Ovary (tissue), 3 donors: ENCODE measurements at regions not wholly inside any gene's neighbourhood (a gene's known extent, or its start where the extent isn't known, plus 50 kb on each side); places are given as distances from the start of the nearest gene placed in this dataset.

Experiments
- CTCF ChIP-seq, 3 donors: fragments of 450-650 bp in 2 of 3; fragments of 200-600 bp in 1 of 3; IDR thresholded peaks; one replicate each; pipeline versions ENCODE4 v1.5.1 to v1.8.0; 2016 to 2022; ENCODE audit warnings: antibody characterized with exemption in 3 of 3, mild to moderate bottlenecking in 1 of 3
- POLR2A ChIP-seq: fragments of 450-650 bp; IDR thresholded peaks from one replicate; pipeline ENCODE4 v1.6.1; 2017; ENCODE audit warnings: antibody characterized with exemption, mild to moderate bottlenecking, moderate library complexity
- donor health status: DM: no; HTN: no; CAD: no.

GRCh38 chr13:112260108-112261055 lies 115.8 kb upstream of the SPACA7 start:
- TF ChIP-seq CTCF (IDR thresholded peaks at IDR 0.05) (no peak), POLR2A (no peak)
